ENCODE measurements at regions not wholly inside any gene's neighbourhood (a gene's known extent, or its start where the extent isn't known, plus 50 kb on each side); places are given as distances from the start of the nearest gene placed in this dataset.

DNA sequence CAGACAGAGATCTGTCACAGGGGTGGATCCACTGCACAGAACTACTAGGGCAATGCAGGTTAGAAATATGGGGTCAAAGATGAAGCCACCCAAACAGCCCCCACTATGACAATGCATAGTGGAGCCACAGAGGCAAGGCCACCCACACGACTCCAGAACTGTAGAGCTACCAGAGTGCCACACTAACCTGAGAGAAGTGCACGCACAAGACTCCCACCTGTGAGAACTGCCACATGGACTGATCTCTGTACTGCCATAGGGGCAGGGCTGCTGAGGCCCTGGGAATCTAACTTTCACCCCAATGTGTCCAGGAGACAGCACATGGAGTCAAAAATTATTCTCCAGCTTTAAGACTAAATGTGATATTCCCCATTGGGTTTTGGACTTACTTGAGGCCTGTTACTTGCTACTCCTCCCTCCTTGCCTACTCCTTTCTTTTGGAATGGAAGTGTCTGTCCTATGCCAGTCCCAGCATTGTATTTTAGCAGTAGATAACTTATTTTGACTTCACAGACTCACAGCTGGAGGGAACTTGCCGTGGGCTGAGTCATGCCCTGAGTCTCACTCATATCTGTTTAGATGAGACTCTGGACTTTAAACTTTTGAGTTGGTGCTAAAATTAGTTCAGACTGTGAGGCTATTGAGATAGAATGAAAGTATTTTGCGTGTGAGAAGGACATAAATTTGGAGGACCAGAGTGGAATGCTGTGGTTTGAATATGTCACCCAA lies 853.3 kb downstream of the MAT2B start:
- no peak for DNase-seq
- H3K4me3 ChIP-seq (ENCODE audit: low read depth, low read length) = no peak overlapping the region
- peaks cover 10% of the 10 kb centered on the region for H3K4me1 ChIP-seq
- no peaks in the 10 kb centered on the region for H3K27me3 ChIP-seq
- H3K9me3 ChIP-seq = no peaks in the 10 kb centered on the region
- TF ChIP-seq, protein P1, sequence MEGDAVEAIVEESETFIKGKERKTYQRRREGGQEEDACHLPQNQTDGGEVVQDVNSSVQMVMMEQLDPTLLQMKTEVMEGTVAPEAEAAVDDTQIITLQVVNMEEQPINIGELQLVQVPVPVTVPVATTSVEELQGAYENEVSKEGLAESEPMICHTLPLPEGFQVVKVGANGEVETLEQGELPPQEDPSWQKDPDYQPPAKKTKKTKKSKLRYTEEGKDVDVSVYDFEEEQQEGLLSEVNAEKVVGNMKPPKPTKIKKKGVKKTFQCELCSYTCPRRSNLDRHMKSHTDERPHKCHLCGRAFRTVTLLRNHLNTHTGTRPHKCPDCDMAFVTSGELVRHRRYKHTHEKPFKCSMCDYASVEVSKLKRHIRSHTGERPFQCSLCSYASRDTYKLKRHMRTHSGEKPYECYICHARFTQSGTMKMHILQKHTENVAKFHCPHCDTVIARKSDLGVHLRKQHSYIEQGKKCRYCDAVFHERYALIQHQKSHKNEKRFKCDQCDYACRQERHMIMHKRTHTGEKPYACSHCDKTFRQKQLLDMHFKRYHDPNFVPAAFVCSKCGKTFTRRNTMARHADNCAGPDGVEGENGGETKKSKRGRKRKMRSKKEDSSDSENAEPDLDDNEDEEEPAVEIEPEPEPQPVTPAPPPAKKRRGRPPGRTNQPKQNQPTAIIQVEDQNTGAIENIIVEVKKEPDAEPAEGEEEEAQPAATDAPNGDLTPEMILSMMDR (IDR thresholded peaks at IDR 0.05; ENCODE audit: low read depth, low read length) = no peak
- H3K36me3 ChIP-seq = no peaks in the 10 kb centered on the region

- H3K4me3 ChIP-seq (ENCODE audit: low read depth, low read length) = no peak overlapping the region
- H3K27me3 ChIP-seq = no peaks in the 10 kb centered on the region
- no peak for DNase-seq
- no peaks in the 10 kb centered on the region for H3K36me3 ChIP-seq
- H3K4me1 ChIP-seq = peaks cover under 1% of the 10 kb centered on the region
- TF ChIP-seq, protein P1 (IDR thresholded peaks at IDR 0.05; ENCODE audit: low read depth, low read length) = no peak
- no peaks in the 10 kb centered on the region for H3K9me3 ChIP-seq
These were observed 854.1 kb downstream of the MAT2B start for GRCh38 chr5:164359260-164360255.

DNA sequence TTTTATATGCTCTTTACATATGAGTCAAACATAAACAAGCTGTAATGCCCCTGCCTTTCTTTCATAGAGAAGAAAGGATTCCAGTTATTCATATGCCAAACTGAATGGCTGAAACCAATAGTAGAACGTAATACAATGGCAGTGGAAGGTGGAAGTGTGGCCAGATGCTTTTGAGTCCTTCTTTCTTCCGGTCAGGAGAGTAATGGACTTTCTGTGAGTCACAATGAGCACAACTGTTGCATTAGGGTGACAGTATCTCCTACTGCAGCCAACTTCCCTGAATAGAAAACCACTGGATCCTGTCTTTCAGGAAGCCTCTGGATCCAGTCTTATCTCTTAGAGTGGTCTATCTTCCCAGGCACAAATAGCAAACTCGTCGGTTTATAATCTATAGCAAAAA lies 855.2 kb downstream of the MAT2B start:
- no peaks in the 10 kb centered on the region for H3K36me3 ChIP-seq
- H3K4me3 ChIP-seq (ENCODE audit: low read depth, low read length) = no peak overlapping the region
- no peaks in the 10 kb centered on the region for H3K4me1 ChIP-seq
- H3K9me3 ChIP-seq = no peaks in the 10 kb centered on the region
- TF ChIP-seq, protein P1 (IDR thresholded peaks at IDR 0.05; ENCODE audit: low read depth, low read length) = no peak
- DNase-seq = no peak
- H3K27me3 ChIP-seq = no peaks in the 10 kb centered on the region

- no peaks in the 10 kb centered on the region for H3K36me3 ChIP-seq
- TF ChIP-seq, protein P1 (IDR thresholded peaks at IDR 0.05; ENCODE audit: low read depth, low read length) = no peak
- no peaks in the 10 kb centered on the region for H3K27me3 ChIP-seq
- DNase-seq = no peak
- H3K4me1 ChIP-seq = no peaks in the 10 kb centered on the region
- no peaks in the 10 kb centered on the region for H3K9me3 ChIP-seq
- no peak overlapping the region for H3K4me3 ChIP-seq (ENCODE audit: low read depth, low read length)
These were observed 856.6 kb downstream of the MAT2B start for GRCh38 chr5:164361986-164362385.

DNA sequence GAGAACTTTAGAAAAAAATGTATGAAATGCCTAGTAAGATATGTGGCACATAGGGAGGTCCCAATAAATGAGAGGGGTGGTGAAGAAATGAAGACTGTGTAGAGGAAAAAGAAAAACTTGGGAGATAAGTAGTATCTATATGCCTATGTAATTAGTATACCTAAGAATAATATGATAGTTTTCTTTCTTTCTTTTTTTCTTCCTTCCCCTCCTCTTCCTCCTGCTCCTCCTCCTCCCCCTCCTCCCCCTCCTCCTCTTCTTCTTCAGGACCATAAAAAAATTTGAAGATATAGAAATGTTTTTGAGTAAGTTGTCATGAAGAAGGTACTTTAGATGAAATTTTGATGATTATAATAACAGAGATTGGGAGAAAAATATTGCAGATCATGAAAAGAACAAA lies 857.4 kb downstream of the MAT2B start:
- no peaks in the 10 kb centered on the region for H3K4me1 ChIP-seq
- H3K27me3 ChIP-seq = no peaks in the 10 kb centered on the region
- no peak for DNase-seq
- no peak overlapping the region for H3K4me3 ChIP-seq (ENCODE audit: low read depth, low read length)
- H3K9me3 ChIP-seq = no peaks in the 10 kb centered on the region
- no peaks in the 10 kb centered on the region for H3K36me3 ChIP-seq
- TF ChIP-seq, protein P1 (IDR thresholded peaks at IDR 0.05; ENCODE audit: low read depth, low read length) = no peak

Measured in BE2C (cell line).